Upper lobe of left lung (tissue), 6 donors: ENCODE measurements at regions not wholly inside any gene's neighbourhood (a gene's known extent, or its start where the extent isn't known, plus 50 kb on each side); places are given as distances from the start of the nearest gene placed in this dataset.

Experiments used
- ATAC-seq, 2 donors: fragments of 200-7000 bp; cut with Tn5 transposase; one replicate each; pipeline ENCODE4 v1.9.1; 2022; ENCODE audit warnings: mild to moderate bottlenecking in 2 of 2, moderate library complexity in 2 of 2; ENCODE audit not compliant: low FRiP score in 2 of 2
- DNase-seq, 2 donors: peaks; one replicate each; pipeline ENCODE4 v3.0.0-alpha.2; 2019 to 2020
- H3K27ac ChIP-seq, 4 donors: fragments of 200-600 bp; sonication (generic); one replicate each; pipeline ENCODE4 v1.5.1; 2016 to 2019
- H3K27me3 ChIP-seq, 4 donors: fragments of 200-600 bp; sonication (generic); one replicate each; pipeline ENCODE4 v1.5.1; 2017 to 2019
- H3K36me3 ChIP-seq, 4 donors: fragments of 200-600 bp; sonication (generic); one replicate each; pipeline ENCODE4 v1.5.1; 2016 to 2019
- H3K4me1 ChIP-seq, 4 donors: fragments of 200-600 bp; sonication (generic); one replicate each; pipeline ENCODE4 v1.5.1; 2018 to 2019
- H3K4me3 ChIP-seq, 4 donors: fragments of 200-600 bp; sonication (generic); one replicate each; pipeline ENCODE4 v1.5.1; 2017 to 2019; ENCODE audit warnings: mild to moderate bottlenecking in 2 of 4, moderate library complexity in 1 of 4
- H3K9me3 ChIP-seq, 4 donors: fragments of 200-600 bp; sonication (generic); one replicate each; pipeline ENCODE4 v1.5.1; 2018 to 2019
- EP300 ChIP-seq, 4 donors: sonication (generic); formaldehyde crosslinking; IDR thresholded peaks; one replicate each; pipeline ENCODE4 v1.5.1; 2017; ENCODE audit warnings: antibody characterized with exemption in 4 of 4, control low read depth in 2 of 4
- POLR2A ChIP-seq, 4 donors: fragments of 450-650 bp; IDR thresholded peaks; one replicate each; pipeline ENCODE4 v1.5.1; 2016 to 2017; ENCODE audit warnings: antibody characterized with exemption in 4 of 4, mild to moderate bottlenecking in 2 of 4
- POLR2AphosphoS5 ChIP-seq, 2 donors: sonication (generic); formaldehyde crosslinking; IDR thresholded peaks; one replicate each; pipeline ENCODE4 v1.5.1; 2017; ENCODE audit warnings: antibody characterized with exemption in 2 of 2
- WGBS, 2 donors: methylation state at CpG; one replicate each; pipeline ENCODE4 v1.1.5; 2017 to 2018; 5-methylcytosine and 5-hydroxymethylcytosine counted together
- TF ChIP-seq, protein P1 (sequence below), 6 experiments: fragments of 450-650 bp in 4 of 6; fragments of 200-600 bp in 2 of 6; sonication (generic) in 2 of 6; IDR thresholded peaks; one replicate each; pipeline ENCODE4 v1.5.1; 2016 to 2019; ENCODE audit warnings: antibody characterized with exemption in 6 of 6
- donor health status: DM: no; HTN: no; CAD: no; lungs with moderate emphysema.
- donor health status: DM: no; HTN: yes; CAD: no; lungs with severe emphysema.

DNA sequence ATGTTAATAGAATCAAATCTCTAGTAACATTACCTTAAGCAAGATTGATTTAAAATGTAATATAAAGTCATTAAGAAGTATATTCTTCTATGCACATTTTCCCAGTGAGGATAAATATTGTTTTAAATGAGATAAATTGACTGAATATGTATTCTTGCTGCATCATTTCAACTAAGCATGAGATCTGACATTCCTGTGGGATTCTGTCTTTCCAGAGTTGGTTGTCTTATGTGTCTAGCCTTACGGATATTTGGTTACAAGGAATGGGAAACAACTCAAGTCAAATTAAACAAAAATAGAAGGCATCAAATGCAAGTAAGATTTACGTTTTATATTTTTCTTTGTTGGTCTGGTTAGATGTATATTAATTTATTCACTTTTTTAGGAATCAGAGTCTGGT, 287.5 kb downstream of the PTGER3 start:
- 55 to 75% methylated on average over 2 of the region's 2 CpGs for WGBS, 2 donors
- Histone ChIP-seq H3K9me3 (no peaks in the 10 kb centered on the region), H3K4me1 (no peaks in the 10 kb centered on the region), H3K4me3 (no peak overlapping the region), H3K36me3 (no peaks in the 10 kb centered on the region), H3K27ac (no peak overlapping the region), H3K27me3 (no peaks in the 10 kb centered on the region)
- TF ChIP-seq POLR2A (IDR thresholded peaks at IDR 0.05) (no peak), POLR2AphosphoS5 (IDR thresholded peaks at IDR 0.05) (no peak), EP300 (IDR thresholded peaks at IDR 0.05) (no peak)
- TF ChIP-seq, protein P1, sequence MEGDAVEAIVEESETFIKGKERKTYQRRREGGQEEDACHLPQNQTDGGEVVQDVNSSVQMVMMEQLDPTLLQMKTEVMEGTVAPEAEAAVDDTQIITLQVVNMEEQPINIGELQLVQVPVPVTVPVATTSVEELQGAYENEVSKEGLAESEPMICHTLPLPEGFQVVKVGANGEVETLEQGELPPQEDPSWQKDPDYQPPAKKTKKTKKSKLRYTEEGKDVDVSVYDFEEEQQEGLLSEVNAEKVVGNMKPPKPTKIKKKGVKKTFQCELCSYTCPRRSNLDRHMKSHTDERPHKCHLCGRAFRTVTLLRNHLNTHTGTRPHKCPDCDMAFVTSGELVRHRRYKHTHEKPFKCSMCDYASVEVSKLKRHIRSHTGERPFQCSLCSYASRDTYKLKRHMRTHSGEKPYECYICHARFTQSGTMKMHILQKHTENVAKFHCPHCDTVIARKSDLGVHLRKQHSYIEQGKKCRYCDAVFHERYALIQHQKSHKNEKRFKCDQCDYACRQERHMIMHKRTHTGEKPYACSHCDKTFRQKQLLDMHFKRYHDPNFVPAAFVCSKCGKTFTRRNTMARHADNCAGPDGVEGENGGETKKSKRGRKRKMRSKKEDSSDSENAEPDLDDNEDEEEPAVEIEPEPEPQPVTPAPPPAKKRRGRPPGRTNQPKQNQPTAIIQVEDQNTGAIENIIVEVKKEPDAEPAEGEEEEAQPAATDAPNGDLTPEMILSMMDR (IDR thresholded peaks at IDR 0.05), result no peak
- ATAC-seq (no peak), DNase-seq (no peak)

DNA sequence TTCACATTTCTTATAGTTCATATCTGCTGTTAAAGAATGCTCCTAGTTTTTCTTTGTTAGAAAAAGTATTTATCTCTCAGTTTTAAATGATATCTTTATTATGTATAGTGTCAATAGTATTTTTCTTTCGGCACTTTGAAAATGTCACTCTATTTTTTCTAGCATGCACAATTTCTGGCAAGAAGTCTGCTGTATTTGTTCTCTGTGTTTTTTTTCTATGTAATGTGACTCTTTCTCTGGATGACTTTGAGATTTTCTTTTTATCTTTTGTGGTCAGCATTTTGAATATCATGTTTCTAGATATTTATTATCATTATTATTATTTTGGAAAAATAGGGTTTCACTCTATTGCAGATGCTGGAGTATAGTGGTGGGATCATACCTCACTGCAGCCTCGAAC, 285.2 kb downstream of the PTGER3 start:
- no peaks in the 10 kb centered on the region for H3K4me1 ChIP-seq
- TF ChIP-seq, protein P1 (IDR thresholded peaks at IDR 0.05), result no peak
- TF ChIP-seq POLR2AphosphoS5 (IDR thresholded peaks at IDR 0.05) (no peak), POLR2A (IDR thresholded peaks at IDR 0.05) (no peak), EP300 (IDR thresholded peaks at IDR 0.05) (no peak)

DNA sequence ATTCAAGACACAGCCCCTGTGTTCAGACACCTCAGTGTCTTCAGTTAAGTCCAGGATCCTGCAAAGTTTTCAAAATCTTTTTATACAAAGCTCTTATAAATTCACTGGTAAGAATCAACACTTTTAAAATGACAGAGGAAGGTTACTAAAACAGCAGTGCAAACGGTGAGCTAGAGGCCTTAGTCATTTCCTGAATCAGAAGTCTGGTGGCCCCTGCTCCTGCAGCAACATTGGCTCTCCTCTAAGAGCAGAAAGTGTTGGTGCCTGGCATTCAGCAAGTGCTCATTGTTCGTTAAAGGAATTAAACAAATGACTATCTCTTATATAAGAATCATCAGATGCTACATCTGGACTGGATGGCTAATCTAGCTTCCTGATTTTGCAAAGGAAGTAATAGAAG, 282.9 kb downstream of the PTGER3 start:
- no peak for DNase-seq
- Histone ChIP-seq H3K27ac (no peak overlapping the region), H3K4me1 (no peaks in the 10 kb centered on the region), H3K4me3 (no peak overlapping the region), H3K36me3 (no peaks in the 10 kb centered on the region), H3K9me3 (no peaks in the 10 kb centered on the region), H3K27me3 (no peaks in the 10 kb centered on the region)
- TF ChIP-seq POLR2A (IDR thresholded peaks at IDR 0.05) (no peak), EP300 (IDR thresholded peaks at IDR 0.05) (no peak), POLR2AphosphoS5 (IDR thresholded peaks at IDR 0.05) (no peak)
- TF ChIP-seq, protein P1 (IDR thresholded peaks at IDR 0.05), result no peak
- 21 to 30% methylated on average over 2 of the region's 2 CpGs for WGBS, 2 donors
- ATAC-seq, result no peak

More for the DNA sequence above, 285.2 kb downstream of the PTGER3 start:
- DNase-seq (no peak), ATAC-seq (no peak)
- no peaks in the 10 kb centered on the region for H3K27me3 ChIP-seq
- H3K9me3 ChIP-seq, result no peaks in the 10 kb centered on the region
- no peaks in the 10 kb centered on the region for H3K36me3 ChIP-seq
- H3K27ac ChIP-seq, result no peak overlapping the region
- 72 to 82% methylated on average over 2 of the region's 2 CpGs for WGBS, 2 donors
- H3K4me3 ChIP-seq, result no peak overlapping the region

DNA sequence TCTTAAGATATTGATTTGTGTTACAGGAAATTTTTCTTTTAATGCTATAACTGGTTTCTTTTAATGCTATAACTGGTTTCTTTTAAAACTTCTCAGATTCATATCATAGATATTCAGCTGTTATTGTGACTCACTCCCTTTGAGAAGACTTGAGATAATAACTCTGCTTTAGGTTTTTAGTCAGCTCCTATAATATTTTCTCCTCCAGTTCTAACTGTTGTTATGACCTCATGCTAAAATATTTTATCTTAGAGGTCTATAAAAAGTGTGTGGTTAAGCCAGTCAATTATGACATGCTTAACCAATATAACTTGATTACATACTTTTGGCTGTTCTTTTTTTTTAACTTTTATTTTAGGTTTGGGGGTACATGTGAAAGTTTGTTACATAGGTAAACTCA, 280.2 kb downstream of the PTGER3 start:
- TF ChIP-seq EP300 (IDR thresholded peaks at IDR 0.05) (no peak), POLR2AphosphoS5 (IDR thresholded peaks at IDR 0.05) (no peak), POLR2A (IDR thresholded peaks at IDR 0.05) (no peak)
- TF ChIP-seq, protein P1 (IDR thresholded peaks at IDR 0.05), result no peak
- no peak for ATAC-seq
- H3K27me3 ChIP-seq, result no peaks in the 10 kb centered on the region
- peaks cover 0 to 7% (median 6%) of the 10 kb centered on the region in 4 donors for H3K9me3 ChIP-seq
- H3K36me3 ChIP-seq, result no peaks in the 10 kb centered on the region
- H3K4me1 ChIP-seq, result no peaks in the 10 kb centered on the region
- DNase-seq, result no peak
- H3K4me3 ChIP-seq, result no peak overlapping the region
- no peak overlapping the region for H3K27ac ChIP-seq

DNA sequence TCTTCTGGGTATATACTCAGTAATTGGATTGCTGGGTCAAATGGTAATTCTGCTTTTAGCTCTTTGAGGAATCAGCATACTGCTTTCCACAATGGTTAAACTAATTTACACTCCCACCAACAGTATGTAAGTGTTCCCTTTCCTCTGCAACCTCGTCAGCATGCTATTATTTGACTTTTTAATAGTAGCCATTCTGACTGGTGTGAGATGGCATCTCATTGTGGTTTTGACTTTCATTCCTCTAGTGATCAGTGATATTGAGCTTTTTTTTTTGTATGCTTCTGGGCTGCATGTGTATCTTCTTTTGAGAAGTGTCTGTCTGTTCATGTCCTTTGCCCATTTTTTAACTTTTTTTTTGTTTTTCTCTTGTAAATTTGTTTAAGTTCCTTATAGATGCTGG, 279.4 kb downstream of the PTGER3 start:
- no peak overlapping the region for H3K27ac ChIP-seq
- H3K9me3 ChIP-seq, result peaks cover 0 to 7% (median 6%) of the 10 kb centered on the region in 4 donors
- DNase-seq, result no peak
- H3K4me1 ChIP-seq, result no peaks in the 10 kb centered on the region
- no peak for ATAC-seq
- H3K27me3 ChIP-seq, result no peaks in the 10 kb centered on the region
- H3K36me3 ChIP-seq, result no peaks in the 10 kb centered on the region
- 65 to 74% methylated on average over 1 of the region's 1 CpG for WGBS, 2 donors
- H3K4me3 ChIP-seq, result no peak overlapping the region
- no peak for TF ChIP-seq POLR2AphosphoS5 (IDR thresholded peaks at IDR 0.05)
- TF ChIP-seq POLR2A (IDR thresholded peaks at IDR 0.05), result no peak
